GM12864 (cell line): ENCODE measurements at regions not wholly inside any gene's neighbourhood (a gene's known extent, or its start where the extent isn't known, plus 50 kb on each side); places are given as distances from the start of the nearest gene placed in this dataset.

Source experiments
- DNase-seq: peaks from one replicate; pipeline ENCODE4 v3.0.0-alpha.2; 2011; ENCODE audit warnings: low read depth
- H3K4me3 ChIP-seq: 2 replicates; pipeline ENCODE4 v1.5.1; 2011; ENCODE audit warnings: mild to moderate bottlenecking, low read depth, low read length, control low read depth
- CTCF ChIP-seq: IDR thresholded peaks from 2 replicates; pipeline ENCODE4 v1.5.1; 2011; ENCODE audit warnings: low read depth, mild to moderate bottlenecking, moderate library complexity, low read length, control low read depth, inconsistent platforms; ENCODE audit errors: missing control alignments

GRCh38 chr13:81639984-81640582, 1299.2 kb upstream of the SPRY2 start:
- DNase-seq = no peak
- peak; percentile 24 for TF ChIP-seq CTCF

GRCh38 chr13:81637457-81637856, 1296.5 kb upstream of the SPRY2 start:
- TF ChIP-seq CTCF = no peak
- DNase-seq = no peak
- no peak overlapping the region for H3K4me3 ChIP-seq

More at GRCh38 chr13:81639984-81640582, 1299.2 kb upstream of the SPRY2 start:
- no peak overlapping the region for H3K4me3 ChIP-seq

- H3K4me3 ChIP-seq = no peak overlapping the region
- TF ChIP-seq CTCF = no peak
- no peak for DNase-seq
Measured at GRCh38 chr13:81636120-81636519, 1295.2 kb upstream of the SPRY2 start.

GRCh38 chr13:81615031-81615430, 1274.1 kb upstream of the SPRY2 start:
- no peak overlapping the region for H3K4me3 ChIP-seq
- no peak for TF ChIP-seq CTCF
- no peak for DNase-seq

- no peak for DNase-seq
- H3K4me3 ChIP-seq = no peak overlapping the region
- no peak for TF ChIP-seq CTCF
Measured at GRCh38 chr13:81610644-81611043, 1269.7 kb upstream of the SPRY2 start.

GRCh38 chr13:81609335-81609734, 1268.4 kb upstream of the SPRY2 start:
- no peak for TF ChIP-seq CTCF
- H3K4me3 ChIP-seq = no peak overlapping the region
- no peak for DNase-seq

- no peak for TF ChIP-seq CTCF
- DNase-seq = no peak
- no peak overlapping the region for H3K4me3 ChIP-seq
Measured at GRCh38 chr13:81606074-81606473, 1265.1 kb upstream of the SPRY2 start.
